NOMO-1 treated with DMSO at 0.1 percent for 48 hours (cell line): ENCODE measurements at regions not wholly inside any gene's neighbourhood (a gene's known extent, or its start where the extent isn't known, plus 50 kb on each side); places are given as distances from the start of the nearest gene placed in this dataset.

Experiments
- DNase-seq: peaks from one replicate; lab custom pipeline; 2025; ENCODE audit not compliant: unreplicated experiment; lab: John Stamatoyannopoulos, UW

DNA sequence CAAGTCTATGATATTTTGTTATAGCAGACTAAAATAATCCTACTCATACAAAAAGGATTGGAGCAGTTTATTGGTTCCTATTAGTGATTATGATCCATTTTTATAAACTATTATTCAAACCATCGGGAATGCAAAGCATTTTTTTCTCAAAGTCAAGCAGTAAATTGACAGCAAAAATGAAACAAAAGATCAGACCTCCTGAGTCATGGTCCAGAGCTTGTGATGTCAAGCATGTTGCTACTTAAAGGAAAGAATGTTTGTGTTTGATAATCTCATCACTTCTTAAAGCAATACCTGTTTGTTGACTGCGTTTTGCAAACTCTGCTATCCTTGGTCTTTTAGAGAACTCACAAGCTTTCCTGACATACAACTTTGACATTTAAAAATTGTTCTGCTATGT lies 204.4 kb downstream of the SAMD5 start:
- no peak for DNase-seq

DNA sequence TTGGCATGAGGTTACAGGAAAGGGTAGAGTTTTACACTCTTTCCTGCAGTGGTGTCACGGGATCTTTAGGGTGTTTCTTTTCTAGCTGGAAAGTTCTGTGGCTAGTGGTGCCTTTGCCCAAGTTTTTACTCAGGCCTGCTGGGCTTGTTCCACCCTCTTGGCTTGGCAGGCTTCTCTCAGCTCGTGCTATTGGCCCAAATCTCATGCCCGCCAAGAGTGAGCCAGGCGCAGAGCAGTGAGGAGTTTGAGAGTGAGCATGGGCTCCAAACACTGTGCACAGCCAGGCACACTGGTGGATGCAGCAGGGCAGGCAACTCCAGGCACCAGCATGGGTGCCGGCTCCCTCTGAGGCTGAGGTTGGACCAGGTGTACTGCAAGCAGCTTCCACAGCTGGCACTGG lies 206.5 kb downstream of the SAMD5 start:
- DNase-seq = no peak

DNA sequence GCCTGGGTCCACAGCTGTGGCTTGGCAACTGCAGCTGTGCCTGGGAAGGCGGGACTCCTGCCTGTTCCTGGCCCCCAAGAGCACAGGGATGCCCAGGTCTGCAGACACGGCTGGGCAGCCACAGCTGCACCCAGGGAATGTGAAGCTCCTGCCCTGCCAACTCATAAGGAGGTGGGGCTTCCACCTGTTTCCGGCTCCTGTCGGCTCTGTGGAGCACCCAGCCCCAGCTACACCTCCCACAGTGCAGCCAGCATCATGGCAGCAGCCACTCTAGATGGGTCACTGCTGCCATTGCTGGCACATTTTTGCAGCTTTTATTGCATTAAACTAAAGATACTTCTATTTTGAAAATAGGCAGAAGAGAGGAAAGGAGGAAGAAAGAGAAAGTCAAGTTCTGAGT lies 207.9 kb downstream of the SAMD5 start:
- no peak for DNase-seq

- no peak for DNase-seq
Measured at GRCh38 chr6:147717991-147718390, 209.5 kb downstream of the SAMD5 start.

GRCh38 chr6:147722158-147722557 lies 213.7 kb downstream of the SAMD5 start:
- no peak for DNase-seq

- no peak for DNase-seq
Measured at GRCh38 chr6:147724454-147724853, 216.0 kb downstream of the SAMD5 start.

- no peak for DNase-seq
Measured at GRCh38 chr6:147726342-147726741, 217.9 kb downstream of the SAMD5 start.

- no peak for DNase-seq
Measured at GRCh38 chr6:147728903-147729302, 220.4 kb downstream of the SAMD5 start.

GRCh38 chr6:147733686-147734085 lies 225.2 kb downstream of the SAMD5 start:
- no peak for DNase-seq

DNA sequence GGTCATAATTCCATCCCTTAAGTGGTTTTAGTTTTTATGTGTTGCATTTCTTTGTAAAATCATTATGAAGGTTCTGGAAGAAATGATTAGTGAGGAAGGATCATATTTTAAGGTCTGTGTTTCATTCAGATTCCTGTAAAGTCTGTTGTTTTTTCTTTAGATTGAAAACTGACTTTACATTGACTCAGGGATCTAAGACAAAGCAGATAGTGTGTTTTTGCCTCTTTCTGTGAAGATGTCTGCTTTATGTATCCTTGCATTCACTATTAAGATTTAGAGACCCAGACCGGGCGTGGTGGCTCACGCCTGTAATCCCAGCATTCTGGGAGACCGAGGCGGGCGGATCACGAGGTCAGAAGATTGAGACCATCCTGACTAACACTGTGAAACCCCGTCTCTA lies 225.7 kb downstream of the SAMD5 start:
- no peak for DNase-seq

- no peak for DNase-seq
Measured at GRCh38 chr6:147735924-147736323, 227.4 kb downstream of the SAMD5 start.

- no peak for DNase-seq
Measured at GRCh38 chr6:147737115-147737514, 228.6 kb downstream of the SAMD5 start.

DNA sequence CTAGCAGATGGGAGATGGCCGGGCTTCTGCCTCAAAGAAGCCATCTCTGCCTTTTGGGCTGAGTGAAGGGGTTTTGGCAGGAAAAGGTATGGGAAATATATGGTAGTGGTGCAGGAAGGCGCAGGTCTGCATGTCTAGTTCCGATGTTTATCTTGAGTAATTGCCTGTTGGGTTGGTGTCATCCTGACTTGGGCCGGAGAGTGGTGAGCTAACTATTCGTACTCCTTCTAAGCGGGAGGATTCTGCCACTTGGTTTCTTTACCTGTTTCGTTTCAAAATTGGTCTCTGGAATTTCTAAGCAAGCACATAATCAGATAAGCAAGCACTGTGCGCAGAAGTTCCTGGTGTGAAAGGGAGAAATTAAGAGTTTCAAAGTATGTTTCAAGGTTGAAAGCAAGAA lies 229.6 kb downstream of the SAMD5 start:
- DNase-seq = no peak

GRCh38 chr6:147738516-147739162 lies 230.1 kb downstream of the SAMD5 start:
- DNase-seq = no peak

DNA sequence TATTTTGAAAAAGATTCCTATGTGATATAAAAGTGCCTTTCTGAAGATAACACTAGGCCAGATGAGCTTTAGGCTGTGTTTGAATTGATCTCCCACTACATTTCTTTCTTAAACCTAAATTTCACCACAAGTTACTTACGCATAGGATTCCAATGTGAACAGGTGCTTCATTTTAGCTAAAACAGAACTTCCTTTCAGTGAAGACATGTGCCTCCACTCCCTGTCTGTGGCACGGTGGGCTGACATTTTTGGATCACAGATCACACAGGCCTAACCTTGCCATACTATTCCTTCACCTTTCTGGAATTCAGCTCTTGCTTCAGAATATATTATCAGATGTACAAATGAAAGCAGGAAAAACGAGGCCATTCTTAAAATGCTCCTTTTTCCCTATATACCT lies 231.8 kb downstream of the SAMD5 start:
- no peak for DNase-seq

DNA sequence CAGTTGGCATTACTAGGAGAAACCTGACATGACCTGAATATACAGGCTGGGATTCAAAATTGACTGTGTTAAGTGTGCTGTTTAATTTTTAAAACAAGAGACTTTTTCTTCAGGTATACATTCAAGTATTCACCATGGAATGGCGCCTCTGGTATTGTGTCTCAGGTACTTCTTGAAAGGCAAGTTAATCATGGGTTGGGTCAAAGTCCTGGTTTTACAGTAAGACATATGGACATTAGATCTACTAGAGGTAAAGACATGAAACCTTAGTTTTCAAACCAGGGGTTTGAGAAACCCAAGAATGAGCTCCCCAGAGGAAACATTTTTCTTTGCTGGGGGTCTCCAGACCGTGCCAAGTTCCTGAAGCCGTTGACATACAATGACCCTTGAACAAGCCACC lies 232.4 kb downstream of the SAMD5 start:
- DNase-seq = no peak

DNA sequence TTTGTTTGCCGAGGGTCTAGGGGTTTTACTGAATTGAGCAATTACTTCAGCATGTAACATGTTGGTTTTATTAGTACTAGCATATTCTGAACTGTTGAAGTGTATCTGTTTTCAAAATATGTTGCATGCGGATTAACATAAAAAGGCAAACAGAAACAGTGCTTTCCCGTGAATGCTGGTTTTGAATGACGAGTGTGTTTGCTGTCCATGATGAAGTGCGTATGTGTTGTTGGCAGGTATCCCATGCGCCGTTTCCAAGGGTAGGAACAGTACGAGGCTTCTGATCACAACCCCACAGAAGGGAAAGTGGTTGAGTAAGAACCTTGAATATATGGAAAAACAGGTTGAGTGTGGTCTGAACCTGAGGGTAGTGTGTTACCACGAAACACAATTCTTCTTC lies 232.9 kb downstream of the SAMD5 start:
- DNase-seq = no peak

DNA sequence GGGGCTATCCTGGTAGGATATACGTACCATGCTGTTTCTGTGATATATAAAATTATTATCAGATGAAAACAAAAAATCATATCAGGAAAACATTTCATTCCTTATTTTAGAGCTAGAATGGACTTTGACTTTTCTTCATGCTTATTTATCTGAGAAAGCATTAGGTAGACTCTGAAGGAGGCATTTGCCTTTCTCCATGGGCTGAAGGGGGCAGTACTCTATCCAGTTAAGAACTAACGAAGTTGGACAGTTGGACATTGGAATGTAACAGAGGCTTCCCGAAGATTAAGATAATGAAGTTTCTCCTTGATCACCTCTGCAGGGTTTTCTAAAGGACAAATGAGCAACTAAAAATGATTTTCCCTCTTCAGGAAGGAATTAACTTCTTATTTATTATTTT lies 233.9 kb downstream of the SAMD5 start:
- DNase-seq = no peak

- no peak for DNase-seq
Measured at GRCh38 chr6:147744012-147744411, 235.5 kb downstream of the SAMD5 start.

GRCh38 chr6:147749331-147749730 lies 240.8 kb downstream of the SAMD5 start:
- no peak for DNase-seq

DNA sequence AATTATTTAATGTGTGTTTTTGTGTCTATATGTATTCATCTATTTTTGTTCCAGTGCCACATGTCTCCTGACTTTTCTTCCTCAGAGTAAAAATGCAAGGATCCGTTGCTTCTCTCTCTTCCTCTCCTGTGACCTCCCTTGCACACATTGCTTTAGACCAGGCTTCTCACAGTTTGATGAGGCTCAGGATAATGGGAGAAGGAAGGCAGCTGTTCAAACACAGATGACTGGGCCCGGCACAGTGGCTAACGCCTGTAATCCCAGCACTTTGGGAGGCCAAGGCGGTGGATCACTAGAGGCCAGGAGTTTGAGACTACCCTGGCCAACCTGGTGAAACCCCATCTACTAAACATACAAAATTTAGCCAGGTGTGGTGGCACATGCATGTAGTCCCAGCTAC lies 241.9 kb downstream of the SAMD5 start:
- no peak for DNase-seq

- no peak for DNase-seq
Measured at GRCh38 chr6:147751232-147751631, 242.7 kb downstream of the SAMD5 start.

- no peak for DNase-seq
Measured at GRCh38 chr6:147752689-147753403, 244.4 kb downstream of the SAMD5 start.
